Neutrophil (primary cell): ENCODE measurements at regions not wholly inside any gene's neighbourhood (a gene's known extent, or its start where the extent isn't known, plus 50 kb on each side); places are given as distances from the start of the nearest gene placed in this dataset.

Experiments
- H3K27ac ChIP-seq: fragments of 200-600 bp; sonication (generic); 2 replicates; pipeline ENCODE4 v1.5.1; 2016; ENCODE audit warnings: mild to moderate bottlenecking, moderate library complexity
- H3K27me3 ChIP-seq: fragments of 200-600 bp; sonication (generic); 2 replicates; pipeline ENCODE4 v1.6.0; 2016; ENCODE audit warnings: mild to moderate bottlenecking
- H3K36me3 ChIP-seq: fragments of 200-600 bp; sonication (generic); 2 replicates; pipeline ENCODE4 v1.5.1; 2017
- H3K4me1 ChIP-seq, 2 experiments: fragments of 200-600 bp in 1 of 2; sonication (generic) in 1 of 2; 1 replicate in 1 of 2; 2 replicates in 1 of 2; pipeline versions ENCODE4 v1.5.1 to v1.6.1; 2013 to 2016; ENCODE audit warnings: low read depth in 1 of 2, low read length in 1 of 2, mild to moderate bottlenecking in 1 of 2, moderate library complexity in 1 of 2; ENCODE audit not compliant: control insufficient read depth in 1 of 2, insufficient read depth in 1 of 2
- H3K4me3 ChIP-seq, 2 experiments: fragments of 200-600 bp in 1 of 2; sonication (generic) in 1 of 2; 1 replicate in 1 of 2; 2 replicates in 1 of 2; pipeline ENCODE4 v1.5.1; 2013 to 2016; ENCODE audit warnings: low read depth in 1 of 2, low read length in 1 of 2, mild to moderate bottlenecking in 1 of 2, moderate library complexity in 1 of 2
- H3K9me3 ChIP-seq: fragments of 200-600 bp; sonication (generic); 2 replicates; pipeline ENCODE4 v1.5.1; 2016
- TF ChIP-seq, protein P1 (sequence below): fragments of 200-600 bp; sonication (generic); IDR thresholded peaks from 2 replicates; pipeline ENCODE4 v1.5.1; 2016; ENCODE audit warnings: antibody characterized with exemption

- Histone ChIP-seq H3K4me3 (no peak overlapping the region), H3K36me3 (no peaks in the 10 kb centered on the region), H3K9me3 (no peaks in the 10 kb centered on the region), H3K27me3 (no peaks in the 10 kb centered on the region), H3K4me1 (no peaks in the 10 kb centered on the region), H3K27ac (no peak overlapping the region)
- TF ChIP-seq, protein P1, sequence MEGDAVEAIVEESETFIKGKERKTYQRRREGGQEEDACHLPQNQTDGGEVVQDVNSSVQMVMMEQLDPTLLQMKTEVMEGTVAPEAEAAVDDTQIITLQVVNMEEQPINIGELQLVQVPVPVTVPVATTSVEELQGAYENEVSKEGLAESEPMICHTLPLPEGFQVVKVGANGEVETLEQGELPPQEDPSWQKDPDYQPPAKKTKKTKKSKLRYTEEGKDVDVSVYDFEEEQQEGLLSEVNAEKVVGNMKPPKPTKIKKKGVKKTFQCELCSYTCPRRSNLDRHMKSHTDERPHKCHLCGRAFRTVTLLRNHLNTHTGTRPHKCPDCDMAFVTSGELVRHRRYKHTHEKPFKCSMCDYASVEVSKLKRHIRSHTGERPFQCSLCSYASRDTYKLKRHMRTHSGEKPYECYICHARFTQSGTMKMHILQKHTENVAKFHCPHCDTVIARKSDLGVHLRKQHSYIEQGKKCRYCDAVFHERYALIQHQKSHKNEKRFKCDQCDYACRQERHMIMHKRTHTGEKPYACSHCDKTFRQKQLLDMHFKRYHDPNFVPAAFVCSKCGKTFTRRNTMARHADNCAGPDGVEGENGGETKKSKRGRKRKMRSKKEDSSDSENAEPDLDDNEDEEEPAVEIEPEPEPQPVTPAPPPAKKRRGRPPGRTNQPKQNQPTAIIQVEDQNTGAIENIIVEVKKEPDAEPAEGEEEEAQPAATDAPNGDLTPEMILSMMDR = no peak
These were observed 93.7 kb upstream of the BOC start for GRCh38 chr3:113117511-113118234.

- TF ChIP-seq, protein P1 = no peak
- H3K36me3 ChIP-seq = no peaks in the 10 kb centered on the region
- no peak overlapping the region for H3K4me3 ChIP-seq
- no peaks in the 10 kb centered on the region for H3K4me1 ChIP-seq
- no peak overlapping the region for H3K27ac ChIP-seq
- no peaks in the 10 kb centered on the region for H3K9me3 ChIP-seq
- H3K27me3 ChIP-seq = no peaks in the 10 kb centered on the region
These were observed 93.0 kb upstream of the BOC start for GRCh38 chr3:113118336-113118735.

GRCh38 chr3:113124256-113124830 lies 87.0 kb upstream of the BOC start:
- no peaks in the 10 kb centered on the region for H3K27me3 ChIP-seq
- no peak overlapping the region for H3K4me3 ChIP-seq
- no peak overlapping the region for H3K27ac ChIP-seq
- no peaks in the 10 kb centered on the region for H3K36me3 ChIP-seq
- H3K4me1 ChIP-seq = no peaks in the 10 kb centered on the region
- no peaks in the 10 kb centered on the region for H3K9me3 ChIP-seq
- TF ChIP-seq, protein P1 = no peak

GRCh38 chr3:113125951-113126350 lies 85.4 kb upstream of the BOC start:
- TF ChIP-seq, protein P1 = no peak
- H3K9me3 ChIP-seq = no peaks in the 10 kb centered on the region

GRCh38 chr3:113128386-113129015 lies 82.9 kb upstream of the BOC start:
- no peaks in the 10 kb centered on the region for H3K27me3 ChIP-seq
- H3K4me3 ChIP-seq = no peak overlapping the region
- H3K36me3 ChIP-seq = no peaks in the 10 kb centered on the region
- no peaks in the 10 kb centered on the region for H3K9me3 ChIP-seq
- H3K4me1 ChIP-seq = no peaks in the 10 kb centered on the region
- no peak overlapping the region for H3K27ac ChIP-seq
- TF ChIP-seq, protein P1 = no peak

More at GRCh38 chr3:113125951-113126350, 85.4 kb upstream of the BOC start:
- Histone ChIP-seq H3K4me1 (no peaks in the 10 kb centered on the region), H3K27ac (no peak overlapping the region), H3K4me3 (no peak overlapping the region), H3K36me3 (no peaks in the 10 kb centered on the region), H3K27me3 (no peaks in the 10 kb centered on the region)
